ENCODE measurements at regions not wholly inside any gene's neighbourhood (a gene's known extent, or its start where the extent isn't known, plus 50 kb on each side); places are given as distances from the start of the nearest gene placed in this dataset.

- H4K91ac ChIP-seq (replicated peaks; ENCODE audit: insufficient read length, low read length), result no peak overlapping the region
- H3K14ac ChIP-seq (ENCODE audit: insufficient read length), result no peak overlapping the region
- H3K27me3 ChIP-seq (replicated peaks in 1 of 4; ENCODE audit: control insufficient read depth in 3 of 4, extremely low read depth in 1 of 4, insufficient read depth in 3 of 4, low read length in 3 of 4), result no peaks in the 10 kb centered on the region
- no peak overlapping the region for H2AFZ ChIP-seq (ENCODE audit: low read length)
- DNase-seq (ENCODE audit: low read depth in 1 of 2, low spot score in 2 of 2), result no peak
- H2BK12ac ChIP-seq (ENCODE audit: low read depth, low read length), result no peak overlapping the region
- H3K23me2 ChIP-seq (ENCODE audit: low read depth, low read length), result no peaks in the 10 kb centered on the region
- FAIRE-seq, result no peak
- no peak overlapping the region for H3K4ac ChIP-seq (replicated peaks; ENCODE audit: insufficient read length, low read depth, low read length)
- H2BK120ac ChIP-seq (replicated peaks; ENCODE audit: low read depth, low read length), result no peak overlapping the region
- no peaks in the 10 kb centered on the region for H3K36me3 ChIP-seq (ENCODE audit: control insufficient read depth in 2 of 4, insufficient read depth in 4 of 4, low read length in 3 of 4)
- no peak overlapping the region for H2BK5ac ChIP-seq (ENCODE audit: low read depth, low read length)
- no peaks in the 10 kb centered on the region for H3K4me1 ChIP-seq (replicated peaks in 1 of 4; ENCODE audit: control insufficient read depth in 3 of 4, insufficient read depth in 4 of 4, low read length in 3 of 4)
- 76% methylated on average over 4 of the region's 4 CpGs; no CpG with 5 or more reads in 1 of the 2 experiments for whole genome bisulfite sequencing, 2 experiments (ENCODE audit: extremely low coverage in 1 of 2, insufficient coverage in 1 of 2, insufficient read length in 1 of 2, insufficient replicate concordance in 2 of 2, low coverage in 1 of 2, low lambda C conversion rate in 2 of 2, missing lambda C conversion rate in 1 of 2)
- H3K79me1 ChIP-seq (ENCODE audit: low read depth, low read length), result no peaks in the 10 kb centered on the region
- no peak overlapping the region for H2AK5ac ChIP-seq (ENCODE audit: low read depth, low read length)
- H3K79me2 ChIP-seq (ENCODE audit: control insufficient read depth in 1 of 2, insufficient read depth in 2 of 2, low read length in 2 of 2), result no peaks in the 10 kb centered on the region
- no peak overlapping the region for H3K4me3 ChIP-seq (ENCODE audit: extremely low read depth in 1 of 4, insufficient read depth in 2 of 4, low read depth in 3 of 4, low read length in 4 of 4)
- H3K23ac ChIP-seq (ENCODE audit: insufficient read length), result no peak overlapping the region
- H3K9ac ChIP-seq (replicated peaks in 1 of 4; ENCODE audit: extremely low read depth in 1 of 4, low read depth in 3 of 4, low read length in 3 of 4), result no peak overlapping the region
- H2BK15ac ChIP-seq (ENCODE audit: low read length), result no peak overlapping the region
- POLR2A ChIA-PET (ENCODE audit: partially characterized antibody), result no interaction called here
- no peak overlapping the region for H3K56ac ChIP-seq (replicated peaks; ENCODE audit: insufficient read length, low read depth, low read length)
- no peak overlapping the region for H2BK20ac ChIP-seq (ENCODE audit: low read length)
- H3K18ac ChIP-seq (ENCODE audit: extremely low read depth, low read length), result no peak overlapping the region
- no peak overlapping the region for H4K5ac ChIP-seq (ENCODE audit: insufficient read length, low read depth, low read length)
- H4K8ac ChIP-seq (ENCODE audit: extremely low read depth, insufficient read depth, low read length), result no peak overlapping the region
- no peak overlapping the region for H3K27ac ChIP-seq (ENCODE audit: low read depth, low read length)
- peaks cover 45 to 52% of the 10 kb centered on the region in 2 experiments for H3K9me3 ChIP-seq (ENCODE audit: insufficient read depth in 2 of 2, low read depth in 1 of 2, low read length in 1 of 2)
- no peak overlapping the region for H3K4me2 ChIP-seq (ENCODE audit: insufficient read depth in 1 of 2, low read depth in 2 of 2, low read length in 2 of 2)
- CTCF ChIA-PET (ENCODE audit: partially characterized antibody), result no interaction called here
- H4K20me1 ChIP-seq (replicated peaks in 1 of 2; ENCODE audit: control insufficient read depth in 1 of 2, insufficient read depth in 2 of 2, low read length in 2 of 2), result no peaks in the 10 kb centered on the region
- TF ChIP-seq CEBPB (IDR thresholded peaks at IDR 0.05; ENCODE audit: low read depth, low read length) (no peak), BCL11A (IDR thresholded peaks at IDR 0.05; ENCODE audit: low read depth in 2 of 2, low read length in 2 of 2) (no peak), PHF8 (conservative IDR thresholded peaks at IDR 0.05; ENCODE audit: low read depth, low read length) (no peak), HDAC6 (IDR thresholded peaks at IDR 0.05; ENCODE audit: low read depth, low read length) (no peak)
These were observed 61.1 kb upstream of the OR10J4 start for GRCh38 chr1:159370855-159371254.
